ENCODE measurements at regions not wholly inside any gene's neighbourhood (a gene's known extent, or its start where the extent isn't known, plus 50 kb on each side); places are given as distances from the start of the nearest gene placed in this dataset.

DNA sequence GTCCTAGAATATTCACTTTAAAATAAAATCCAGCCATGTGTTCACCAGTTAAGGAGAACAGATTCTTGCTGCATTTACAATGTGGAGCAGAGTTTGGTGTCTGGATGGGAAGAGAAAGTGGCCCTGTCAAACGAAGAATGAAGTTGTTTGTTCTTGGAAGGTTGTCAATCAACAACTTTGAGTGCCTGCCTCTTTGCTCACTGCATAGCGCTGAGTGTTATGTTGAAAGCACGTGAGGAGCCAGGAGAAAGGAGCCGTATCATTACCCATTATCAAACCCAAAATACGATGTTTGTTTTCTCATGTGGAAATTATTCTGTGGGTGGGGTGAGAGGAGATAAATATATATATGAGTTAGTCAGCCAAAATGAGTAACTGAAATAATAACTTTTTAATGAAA is 492.5 kb upstream of the POU3F3 start:
- Histone ChIP-seq H3K4me1 (ENCODE audit: control extremely low read depth in 1 of 4, control insufficient read depth in 4 of 4, insufficient read depth in 4 of 4, low read length in 3 of 4) (no peaks in the 10 kb centered on the region), H3K9me3 (ENCODE audit: control extremely low read depth in 1 of 5, control insufficient read depth in 4 of 5, insufficient read depth in 2 of 5, low read depth in 1 of 5, low read length in 4 of 5) (no peaks in the 10 kb centered on the region), H3K27ac (ENCODE audit: insufficient read depth in 1 of 2, low read depth in 1 of 2, low read length in 2 of 2, poor library complexity in 1 of 2, severe bottlenecking in 2 of 2) (no peak overlapping the region), H3K36me3 (ENCODE audit: control insufficient read depth in 4 of 4, insufficient read depth in 4 of 4, low read length in 3 of 4) (no peaks in the 10 kb centered on the region), H3K4me3 (ENCODE audit: control insufficient read depth in 1 of 7, extremely low read depth in 1 of 7, insufficient read depth in 4 of 7, low read depth in 2 of 7, low read length in 6 of 7) (no peak overlapping the region), H3K27me3 (replicated peaks in 2 of 5; ENCODE audit: control insufficient read depth in 4 of 5, insufficient read depth in 5 of 5, low read length in 4 of 5) (peaks cover 0 to 7% (median 0%) of the 10 kb centered on the region in 5 experiments)
- CTCF ChIA-PET: interaction anchor here (1.6 kb wide), 1 partner anchor 11 kb away, joined by 4 read pairs; no protein-coding TSS in a partner anchor
- POLR2A ChIA-PET: interaction anchor here (0.5 kb wide), 1 partner anchor 1451 kb away, joined by 3 read pairs; no protein-coding TSS in a partner anchor
- no peak for DNase-seq
- WGBS (ENCODE audit: insufficient coverage): 83% methylated on average over 1 of the region's 5 CpGs

DNA sequence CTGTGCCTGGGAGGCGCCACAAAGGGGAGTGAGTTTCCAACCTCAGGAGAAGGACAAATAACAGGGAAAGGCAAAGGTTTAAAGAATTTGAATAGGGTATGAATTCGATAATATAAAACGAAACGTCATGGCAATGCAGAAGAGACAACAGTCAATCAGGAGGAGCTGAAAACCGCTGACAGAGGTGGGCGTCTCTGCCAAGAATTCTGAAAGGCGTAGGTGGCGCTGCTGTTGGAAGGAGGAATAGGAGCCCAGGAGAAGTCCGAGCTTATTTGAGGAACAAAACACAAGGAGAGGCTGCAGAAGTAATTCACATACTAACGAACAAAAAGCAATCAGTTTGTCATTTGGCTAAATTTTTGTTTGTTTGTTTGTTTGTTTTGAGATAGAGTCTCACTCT is 485.8 kb upstream of the POU3F3 start:
- Histone ChIP-seq H3K4me1 (ENCODE audit: control extremely low read depth in 1 of 4, control insufficient read depth in 4 of 4, insufficient read depth in 4 of 4, low read length in 3 of 4) (no peaks in the 10 kb centered on the region), H3K36me3 (ENCODE audit: control insufficient read depth in 4 of 4, insufficient read depth in 4 of 4, low read length in 3 of 4) (no peaks in the 10 kb centered on the region), H3K27ac (ENCODE audit: insufficient read depth in 1 of 2, low read depth in 1 of 2, low read length in 2 of 2, poor library complexity in 1 of 2, severe bottlenecking in 2 of 2) (no peak overlapping the region), H3K27me3 (replicated peaks in 2 of 5; ENCODE audit: control insufficient read depth in 4 of 5, insufficient read depth in 5 of 5, low read length in 4 of 5) (peaks cover 0 to 8% (median 0%) of the 10 kb centered on the region in 5 experiments), H3K4me3 (ENCODE audit: control insufficient read depth in 1 of 7, extremely low read depth in 1 of 7, insufficient read depth in 4 of 7, low read depth in 2 of 7, low read length in 6 of 7) (no peak overlapping the region), H3K9me3 (ENCODE audit: control extremely low read depth in 1 of 5, control insufficient read depth in 4 of 5, insufficient read depth in 2 of 5, low read depth in 1 of 5, low read length in 4 of 5) (no peaks in the 10 kb centered on the region)
- no peak for DNase-seq
- CTCF ChIA-PET: no interaction called here
- POLR2A ChIA-PET: no interaction called here
- WGBS (ENCODE audit: insufficient coverage): 85% methylated on average over 10 of the region's 10 CpGs

DNA sequence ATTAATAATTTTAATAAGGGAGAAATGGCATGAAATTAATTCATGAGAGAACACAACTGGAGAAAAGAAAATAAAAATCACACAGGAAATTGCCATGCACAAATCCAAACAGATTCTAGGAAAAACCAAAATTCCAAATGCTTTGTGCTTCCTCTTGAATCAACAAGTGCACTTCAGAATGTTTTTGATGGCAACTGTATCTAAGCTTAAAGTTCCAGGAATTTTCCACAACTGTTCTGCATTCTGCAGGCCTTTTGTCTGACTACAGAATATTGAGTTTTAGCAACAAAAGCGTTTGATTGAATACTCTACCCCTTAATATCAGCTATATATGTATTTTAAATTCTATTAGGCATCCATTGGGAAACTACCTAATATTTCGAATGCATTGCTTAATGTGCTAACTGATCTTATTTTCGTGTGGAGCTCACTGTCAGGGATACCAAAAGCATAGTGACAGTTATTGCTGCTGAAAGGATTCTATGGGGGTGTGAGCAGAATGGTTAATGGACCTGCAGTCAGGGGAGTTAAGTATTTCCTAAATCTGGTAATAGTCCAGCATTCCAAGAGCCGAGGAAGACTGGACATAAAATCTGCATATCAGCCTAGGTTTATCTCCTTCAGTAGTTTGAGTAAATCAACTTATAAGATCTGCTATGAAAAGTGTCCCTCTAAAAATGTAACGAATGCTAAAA is 482.7 kb upstream of the POU3F3 start:
- no peak for DNase-seq
- H3K27ac ChIP-seq (ENCODE audit: insufficient read depth in 1 of 2, low read depth in 1 of 2, low read length in 2 of 2, poor library complexity in 1 of 2, severe bottlenecking in 2 of 2): no peak overlapping the region
- H3K27me3 ChIP-seq (replicated peaks in 2 of 5; ENCODE audit: control insufficient read depth in 4 of 5, insufficient read depth in 5 of 5, low read length in 4 of 5): peaks cover 0 to 8% (median 0%) of the 10 kb centered on the region in 5 experiments
- H3K36me3 ChIP-seq (ENCODE audit: control insufficient read depth in 4 of 4, insufficient read depth in 4 of 4, low read length in 3 of 4): no peaks in the 10 kb centered on the region
- H3K4me3 ChIP-seq (ENCODE audit: control insufficient read depth in 1 of 7, extremely low read depth in 1 of 7, insufficient read depth in 4 of 7, low read depth in 2 of 7, low read length in 6 of 7): no peak overlapping the region
- H3K4me1 ChIP-seq (ENCODE audit: control extremely low read depth in 1 of 4, control insufficient read depth in 4 of 4, insufficient read depth in 4 of 4, low read length in 3 of 4): no peaks in the 10 kb centered on the region
- CTCF ChIA-PET: no interaction called here
- POLR2A ChIA-PET: no interaction called here
- H3K9me3 ChIP-seq (ENCODE audit: control extremely low read depth in 1 of 5, control insufficient read depth in 4 of 5, insufficient read depth in 2 of 5, low read depth in 1 of 5, low read length in 4 of 5): no peaks in the 10 kb centered on the region
- 93% methylated on average over 2 of the region's 5 CpGs for WGBS (ENCODE audit: insufficient coverage)

DNA sequence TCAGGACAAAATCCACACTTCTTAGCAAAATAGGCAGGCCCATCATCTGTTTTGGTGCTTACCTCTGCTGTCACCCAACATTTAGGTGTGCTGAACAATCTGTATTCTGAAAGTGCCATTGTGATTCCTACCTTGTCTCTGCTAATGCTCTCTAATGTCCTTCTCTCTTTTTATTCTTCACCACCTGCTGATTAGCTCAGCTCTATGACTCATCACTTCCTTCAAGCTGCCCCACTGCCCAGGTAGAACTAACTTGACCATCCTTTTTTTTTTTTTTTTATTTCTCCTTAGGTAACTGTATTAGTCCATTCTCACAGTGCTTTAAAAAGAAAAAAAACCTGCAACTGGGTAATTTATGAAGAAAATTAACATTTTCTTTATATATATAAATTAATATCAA is 478.7 kb upstream of the POU3F3 start:
- DNase-seq: no peak
- Histone ChIP-seq H3K27ac (ENCODE audit: insufficient read depth in 1 of 2, low read depth in 1 of 2, low read length in 2 of 2, poor library complexity in 1 of 2, severe bottlenecking in 2 of 2) (no peak overlapping the region), H3K4me1 (ENCODE audit: control extremely low read depth in 1 of 4, control insufficient read depth in 4 of 4, insufficient read depth in 4 of 4, low read length in 3 of 4) (peaks cover 0 to 10% (median 5%) of the 10 kb centered on the region in 4 experiments), H3K4me3 (ENCODE audit: control insufficient read depth in 1 of 7, extremely low read depth in 1 of 7, insufficient read depth in 4 of 7, low read depth in 2 of 7, low read length in 6 of 7) (no peak overlapping the region), H3K27me3 (replicated peaks in 2 of 5; ENCODE audit: control insufficient read depth in 4 of 5, insufficient read depth in 5 of 5, low read length in 4 of 5) (peaks cover 0 to 4% (median 0%) of the 10 kb centered on the region in 5 experiments), H3K36me3 (ENCODE audit: control insufficient read depth in 4 of 4, insufficient read depth in 4 of 4, low read length in 3 of 4) (no peaks in the 10 kb centered on the region), H3K9me3 (ENCODE audit: control extremely low read depth in 1 of 5, control insufficient read depth in 4 of 5, insufficient read depth in 2 of 5, low read depth in 1 of 5, low read length in 4 of 5) (no peaks in the 10 kb centered on the region)
- POLR2A ChIA-PET: no interaction called here
- CTCF ChIA-PET: no interaction called here

DNA sequence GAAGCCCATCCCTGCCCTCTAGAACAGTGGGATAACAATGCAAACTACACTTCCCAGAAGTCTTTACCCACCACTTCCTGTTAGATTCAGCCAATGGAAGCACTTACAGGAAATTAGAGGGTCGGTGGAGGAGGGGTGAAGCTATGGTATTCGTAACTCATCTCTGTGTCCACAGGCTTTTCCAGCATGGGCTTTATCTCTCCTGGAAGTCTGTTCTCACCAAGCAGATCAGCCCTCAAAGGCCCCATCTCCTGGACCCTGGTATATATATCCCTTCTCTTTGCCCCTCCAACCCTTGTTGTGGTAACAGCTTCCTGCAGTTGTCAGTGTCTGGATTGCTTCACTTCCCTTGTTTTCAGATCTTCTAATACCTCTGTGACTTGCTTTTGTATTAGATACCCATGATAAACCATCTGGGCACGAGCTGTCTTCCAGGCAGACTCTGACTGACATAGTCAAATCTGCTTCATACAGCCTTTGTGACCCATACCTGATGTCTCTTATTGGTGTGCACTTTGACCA is 475.0 kb upstream of the POU3F3 start:
- Histone ChIP-seq H3K36me3 (ENCODE audit: control insufficient read depth in 4 of 4, insufficient read depth in 4 of 4, low read length in 3 of 4) (no peaks in the 10 kb centered on the region), H3K27me3 (replicated peaks in 2 of 5; ENCODE audit: control insufficient read depth in 4 of 5, insufficient read depth in 5 of 5, low read length in 4 of 5) (peaks cover 0 to 3% (median 0%) of the 10 kb centered on the region in 5 experiments), H3K4me1 (ENCODE audit: control extremely low read depth in 1 of 4, control insufficient read depth in 4 of 4, insufficient read depth in 4 of 4, low read length in 3 of 4) (peaks cover 0 to 10% (median 5%) of the 10 kb centered on the region in 4 experiments), H3K27ac (ENCODE audit: insufficient read depth in 1 of 2, low read depth in 1 of 2, low read length in 2 of 2, poor library complexity in 1 of 2, severe bottlenecking in 2 of 2) (peak overlapping the region; percentile 43 to 76), H3K4me3 (ENCODE audit: control insufficient read depth in 1 of 7, extremely low read depth in 1 of 7, insufficient read depth in 4 of 7, low read depth in 2 of 7, low read length in 6 of 7) (peak overlapping the region in 6 of 7 experiments; percentile 58 to 85 (median 76)), H3K9me3 (ENCODE audit: control extremely low read depth in 1 of 5, control insufficient read depth in 4 of 5, insufficient read depth in 2 of 5, low read depth in 1 of 5, low read length in 4 of 5) (no peaks in the 10 kb centered on the region)
- CTCF ChIA-PET: no interaction called here
- WGBS (ENCODE audit: insufficient coverage): 0% methylated on average over 3 of the region's 3 CpGs
- DNase-seq: peak; percentile 55 to 86 (median 73)
- POLR2A ChIA-PET: no interaction called here

DNA sequence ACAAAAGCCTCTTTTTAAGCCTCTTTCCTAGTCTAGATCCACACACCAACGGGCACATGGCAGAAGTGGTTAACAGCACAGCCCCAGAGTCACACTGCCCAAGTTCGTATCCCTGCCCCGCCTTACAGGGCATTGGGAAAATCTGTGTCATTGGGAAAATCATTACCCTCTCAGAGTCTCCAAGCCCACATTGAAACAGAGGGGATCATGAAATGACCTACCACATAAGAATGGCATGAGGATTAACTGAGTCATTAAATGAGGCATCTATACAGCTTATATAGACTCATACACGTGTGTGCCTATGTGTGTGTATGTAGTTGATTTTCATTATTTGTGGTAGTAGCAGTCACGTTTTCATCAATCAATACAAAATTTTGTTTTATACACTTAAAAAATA is 469.0 kb upstream of the POU3F3 start:
- WGBS (ENCODE audit: insufficient coverage): 89% methylated on average over 3 of the region's 5 CpGs
- ChIA-PET POLR2A (no interaction called here), CTCF (no interaction called here)
- H3K36me3 ChIP-seq (ENCODE audit: control insufficient read depth in 4 of 4, insufficient read depth in 4 of 4, low read length in 3 of 4): no peaks in the 10 kb centered on the region
- no peak for DNase-seq
- peaks cover 0 to 4% (median 2%) of the 10 kb centered on the region in 5 experiments for H3K27me3 ChIP-seq (replicated peaks in 2 of 5; ENCODE audit: control insufficient read depth in 4 of 5, insufficient read depth in 5 of 5, low read length in 4 of 5)
- H3K4me3 ChIP-seq (ENCODE audit: control insufficient read depth in 1 of 7, extremely low read depth in 1 of 7, insufficient read depth in 4 of 7, low read depth in 2 of 7, low read length in 6 of 7): no peak overlapping the region
- no peak overlapping the region for H3K27ac ChIP-seq (ENCODE audit: insufficient read depth in 1 of 2, low read depth in 1 of 2, low read length in 2 of 2, poor library complexity in 1 of 2, severe bottlenecking in 2 of 2)
- peaks cover 0 to 4% (median 0%) of the 10 kb centered on the region in 5 experiments for H3K9me3 ChIP-seq (ENCODE audit: control extremely low read depth in 1 of 5, control insufficient read depth in 4 of 5, insufficient read depth in 2 of 5, low read depth in 1 of 5, low read length in 4 of 5)
- no peaks in the 10 kb centered on the region for H3K4me1 ChIP-seq (ENCODE audit: control extremely low read depth in 1 of 4, control insufficient read depth in 4 of 4, insufficient read depth in 4 of 4, low read length in 3 of 4)

DNA sequence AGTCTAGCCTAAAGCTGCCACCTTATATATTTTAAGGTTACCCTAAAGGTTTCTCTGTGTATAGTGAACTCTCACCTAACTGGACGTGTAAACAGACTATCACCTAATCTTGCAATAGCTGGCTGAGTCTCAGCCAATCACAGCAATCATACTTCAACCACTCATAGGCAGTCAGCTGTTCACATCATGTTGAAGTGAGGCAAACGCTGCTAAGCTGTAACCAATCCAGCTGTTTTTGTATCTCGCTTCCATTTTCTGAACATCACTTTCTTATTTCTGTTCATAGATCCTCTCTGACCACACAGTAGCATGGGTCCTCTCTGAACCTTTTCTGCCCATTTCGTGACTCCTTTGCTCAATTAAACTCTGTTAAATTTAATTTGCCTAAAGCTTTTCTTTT is 468.2 kb upstream of the POU3F3 start:
- POLR2A ChIA-PET: no interaction called here

More for the DNA sequence above, 468.2 kb upstream of the POU3F3 start:
- CTCF ChIA-PET: no interaction called here
- no peak for DNase-seq
- H3K4me1 ChIP-seq (ENCODE audit: control extremely low read depth in 1 of 4, control insufficient read depth in 4 of 4, insufficient read depth in 4 of 4, low read length in 3 of 4): no peaks in the 10 kb centered on the region
- no peak overlapping the region for H3K27ac ChIP-seq (ENCODE audit: insufficient read depth in 1 of 2, low read depth in 1 of 2, low read length in 2 of 2, poor library complexity in 1 of 2, severe bottlenecking in 2 of 2)
- peaks cover 0 to 5% (median 2%) of the 10 kb centered on the region in 5 experiments for H3K27me3 ChIP-seq (replicated peaks in 2 of 5; ENCODE audit: control insufficient read depth in 4 of 5, insufficient read depth in 5 of 5, low read length in 4 of 5)
- peaks cover 0 to 8% (median 0%) of the 10 kb centered on the region in 5 experiments for H3K9me3 ChIP-seq (ENCODE audit: control extremely low read depth in 1 of 5, control insufficient read depth in 4 of 5, insufficient read depth in 2 of 5, low read depth in 1 of 5, low read length in 4 of 5)
- WGBS (ENCODE audit: insufficient coverage): 90% methylated on average over 3 of the region's 4 CpGs
- H3K4me3 ChIP-seq (ENCODE audit: control insufficient read depth in 1 of 7, extremely low read depth in 1 of 7, insufficient read depth in 4 of 7, low read depth in 2 of 7, low read length in 6 of 7): no peak overlapping the region
- no peaks in the 10 kb centered on the region for H3K36me3 ChIP-seq (ENCODE audit: control insufficient read depth in 4 of 4, insufficient read depth in 4 of 4, low read length in 3 of 4)

Data from common myeloid progenitor, CD34-positive (primary cell).